ENCODE measurements at regions not wholly inside any gene's neighbourhood (a gene's known extent, or its start where the extent isn't known, plus 50 kb on each side); places are given as distances from the start of the nearest gene placed in this dataset.
"Not testable (repeated sequence)": the region's sequence is repeated elsewhere in the genome, so short reads cannot be mapped to it uniquely, and the experiment has no call there.

GRCh38 chr18:59059140-59059539, 80.5 kb upstream of the SEC11C start:
- no peak for DNase-seq

- no peak for DNase-seq
Measured at GRCh38 chr18:59060551-59060950, 79.1 kb upstream of the SEC11C start.

GRCh38 chr18:59061914-59062642, 77.6 kb upstream of the SEC11C start:
- DNase-seq = no peak

GRCh38 chr18:59062643-59063006, 77.1 kb upstream of the SEC11C start:
- DNase-seq = no peak

DNA sequence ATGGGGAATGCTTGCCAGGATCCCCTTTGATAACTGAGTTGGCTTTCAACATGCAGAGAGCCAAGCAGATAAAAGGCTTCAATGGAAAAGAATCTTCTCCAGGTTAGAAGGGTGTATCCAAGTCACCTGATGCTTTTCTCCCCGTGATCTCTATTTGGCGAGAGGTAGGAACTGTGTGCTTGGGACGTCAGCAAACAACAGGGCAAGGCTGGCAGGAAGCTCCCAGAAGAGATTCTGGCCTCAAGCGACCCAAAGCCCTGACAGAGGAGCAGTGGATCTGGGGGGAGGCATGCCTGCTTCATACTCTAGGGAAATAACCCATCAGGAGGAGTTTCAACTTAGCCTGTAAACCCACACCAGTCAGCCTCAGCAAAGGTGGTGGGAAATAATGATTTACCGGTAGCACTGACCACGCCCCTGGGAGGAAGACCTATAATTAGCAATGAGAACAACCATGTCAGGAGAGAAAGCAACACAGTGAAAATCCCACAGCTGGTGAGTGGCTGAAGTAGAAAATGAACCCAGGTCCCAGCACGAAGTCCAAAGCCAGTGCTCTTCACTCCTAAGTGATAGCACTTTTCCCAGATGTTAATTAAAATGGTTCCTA, 76.3 kb upstream of the SEC11C start:
- no peak for DNase-seq

- no peak for DNase-seq
Measured at GRCh38 chr18:59063912-59064311, 75.8 kb upstream of the SEC11C start.

GRCh38 chr18:59065684-59066083, 74.0 kb upstream of the SEC11C start:
- DNase-seq = no peak

GRCh38 chr18:59067873-59068272, 71.8 kb upstream of the SEC11C start:
- no peak for DNase-seq

GRCh38 chr18:59068276-59069071, 71.2 kb upstream of the SEC11C start:
- no peak for DNase-seq

DNA sequence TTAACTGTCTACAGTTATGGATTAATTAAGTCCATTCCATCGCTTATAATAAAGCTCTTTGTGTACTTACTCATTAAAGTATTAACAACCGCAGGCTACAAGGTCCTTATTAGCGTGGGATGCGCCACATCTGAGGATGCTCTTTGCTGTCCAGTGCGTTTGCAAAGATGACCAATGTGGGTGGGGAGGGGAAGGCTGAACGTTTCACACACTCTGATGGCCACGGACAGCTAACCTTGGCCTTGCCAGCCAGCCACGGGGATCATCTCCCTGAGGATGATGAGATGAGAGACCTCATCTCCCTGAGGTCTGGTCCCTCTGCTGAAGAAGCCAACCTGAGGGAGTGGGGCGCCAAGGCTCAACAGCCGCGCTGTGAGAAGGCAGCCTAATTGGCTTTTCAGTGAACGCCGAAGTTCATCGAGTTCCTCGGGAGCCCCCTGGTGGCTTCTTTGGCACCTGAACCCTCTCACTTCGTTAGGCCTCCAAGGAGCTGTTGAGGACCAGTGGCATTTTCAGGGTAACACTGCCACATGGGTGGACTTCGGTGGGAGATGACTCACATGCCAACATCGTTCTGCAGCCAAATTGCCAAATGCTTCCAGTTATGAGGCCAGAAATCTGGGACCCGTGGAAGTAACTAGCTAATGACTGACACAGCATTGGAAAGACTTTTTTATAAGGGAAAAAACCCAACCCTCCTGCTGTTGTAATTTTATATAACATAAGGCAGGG, 69.3 kb upstream of the SEC11C start:
- peak; percentile 27 to 44 for DNase-seq

DNA sequence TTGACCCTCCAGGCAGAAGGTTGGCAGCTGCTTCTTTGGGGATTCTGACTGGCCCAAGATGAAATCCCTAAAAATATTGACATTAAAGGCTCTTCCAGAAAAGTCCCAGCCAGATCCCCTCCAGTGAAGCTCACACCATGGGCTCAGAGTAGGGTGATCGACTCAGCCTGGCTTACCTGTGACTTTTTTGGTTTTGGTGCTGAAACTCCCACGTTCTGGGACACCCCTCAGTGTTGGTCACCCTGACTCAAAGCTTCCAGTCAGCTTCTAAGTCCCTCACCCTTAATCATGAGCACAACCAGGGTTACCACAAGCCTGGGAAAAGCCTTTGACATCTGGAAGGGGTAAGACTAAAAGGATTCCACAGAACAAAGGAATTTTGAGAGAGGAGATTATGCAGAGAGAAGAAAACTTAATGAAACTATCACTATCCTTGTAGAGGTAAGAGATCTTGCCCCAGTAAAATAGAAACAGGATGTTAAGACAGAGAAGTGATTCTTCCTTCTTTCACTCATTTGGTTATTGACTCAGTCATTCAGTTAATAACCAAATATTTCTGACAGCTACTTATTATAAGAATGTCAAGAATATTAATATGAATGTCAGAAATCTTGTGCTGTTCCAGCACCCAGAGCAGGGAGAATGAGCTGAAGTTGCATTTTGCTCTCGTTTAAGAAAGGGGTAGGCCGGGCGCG, 66.8 kb upstream of the SEC11C start:
- DNase-seq = no peak

GRCh38 chr18:59075923-59076322, 63.8 kb upstream of the SEC11C start:
- no peak for DNase-seq

GRCh38 chr18:59079264-59079663, 60.4 kb upstream of the SEC11C start:
- no peak for DNase-seq

DNA sequence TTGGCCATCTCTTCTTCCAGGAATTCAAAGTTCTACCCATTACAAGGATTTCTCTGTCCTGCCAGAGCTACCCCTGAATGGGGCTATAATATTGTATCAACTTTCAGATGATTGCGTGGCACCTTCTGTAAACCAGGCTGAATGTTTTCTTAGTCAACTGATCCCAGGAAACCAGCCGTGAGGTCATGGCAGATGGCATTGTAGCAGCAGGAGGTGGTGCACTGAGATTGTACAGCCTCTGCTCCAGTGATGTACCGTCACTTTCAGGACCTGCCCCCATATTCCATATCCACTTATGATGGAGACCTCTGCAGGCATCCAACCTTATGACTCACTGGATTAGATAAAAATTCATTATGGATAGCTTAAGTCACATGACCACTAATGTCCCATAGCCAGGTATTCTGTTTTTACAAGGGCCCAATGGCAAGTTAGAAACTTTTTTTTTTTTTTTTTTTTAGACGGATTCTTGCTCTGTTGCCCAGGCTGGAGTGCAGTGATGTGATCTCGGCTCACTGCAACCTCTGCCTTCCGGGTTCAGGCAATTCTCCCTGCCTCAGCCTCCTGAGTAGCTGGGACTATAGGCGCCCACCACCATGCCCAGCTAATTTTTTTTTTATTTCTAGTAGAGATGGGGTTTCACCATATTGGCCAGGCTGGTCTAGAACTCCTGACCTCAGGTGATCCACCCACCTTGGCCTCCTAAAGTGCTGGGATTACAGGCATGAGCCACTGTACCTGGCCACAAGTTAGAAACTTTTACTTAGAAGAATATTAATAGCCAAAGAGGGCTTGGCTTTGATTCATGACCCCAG, 59.8 kb upstream of the SEC11C start:
- DNase-seq = not testable (repeated sequence)

- DNase-seq = no peak
Measured at GRCh38 chr18:59083136-59083818, 56.4 kb upstream of the SEC11C start.

GRCh38 chr18:59085126-59085794, 54.4 kb upstream of the SEC11C start:
- DNase-seq = no peak

DNA sequence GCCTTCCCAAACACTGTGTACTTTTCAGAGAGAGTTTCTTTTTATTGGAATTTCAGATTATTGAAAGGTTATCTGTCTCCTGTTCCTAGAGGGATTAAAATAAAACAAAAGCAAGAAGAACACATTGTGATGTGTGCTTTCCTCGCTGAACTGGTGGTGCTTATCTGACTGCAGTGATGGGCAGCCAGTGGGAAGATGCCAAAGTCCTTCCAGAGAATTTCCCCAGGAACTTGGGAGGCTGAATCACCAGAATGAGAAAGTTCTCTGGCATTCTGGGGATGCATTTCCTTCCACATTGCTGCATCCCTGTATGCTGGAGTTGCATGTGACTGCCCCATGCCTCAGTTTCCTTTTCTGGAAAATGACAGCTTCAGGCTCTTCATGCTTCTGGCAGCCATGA, 53.9 kb upstream of the SEC11C start:
- no peak for DNase-seq

- DNase-seq = no peak
Measured at GRCh38 chr18:59086522-59086921, 53.2 kb upstream of the SEC11C start.

DNA sequence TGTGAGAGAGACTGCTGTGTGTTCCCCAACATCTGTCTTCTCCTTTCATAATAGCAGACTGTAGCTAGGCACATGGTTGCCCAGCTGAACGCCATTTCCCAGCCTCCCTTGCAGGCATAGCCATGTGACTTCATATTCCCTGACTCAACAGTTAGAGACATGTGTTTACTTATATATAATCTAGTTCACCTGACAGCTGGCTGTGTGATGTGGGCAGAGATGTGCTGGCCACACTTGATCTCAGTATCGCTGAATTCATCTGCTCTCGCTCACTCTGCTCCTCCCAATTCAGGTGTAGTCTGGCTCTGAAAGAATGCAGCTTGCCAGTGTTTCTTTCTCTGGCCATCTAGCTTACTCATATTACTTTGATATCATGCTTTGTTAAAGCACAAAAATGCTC, 52.3 kb upstream of the SEC11C start:
- DNase-seq = no peak
